ENCODE measurements at regions not wholly inside any gene's neighbourhood (a gene's known extent, or its start where the extent isn't known, plus 50 kb on each side); places are given as distances from the start of the nearest gene placed in this dataset.

GRCh38 chr3:191682961-191683360, 222.0 kb downstream of the PYDC2 start:
- TF ChIP-seq CTCF (IDR thresholded peaks at IDR 0.05) = no peak
- no peak for TF ChIP-seq EZH2 (IDR thresholded peaks at IDR 0.05)

All from neural progenitor cell (in vitro differentiated cells).